ENCODE measurements at regions not wholly inside any gene's neighbourhood (a gene's known extent, or its start where the extent isn't known, plus 50 kb on each side); places are given as distances from the start of the nearest gene placed in this dataset.
"Not testable (repeated sequence)": the region's sequence is repeated elsewhere in the genome, so short reads cannot be mapped to it uniquely, and the experiment has no call there.

DNA sequence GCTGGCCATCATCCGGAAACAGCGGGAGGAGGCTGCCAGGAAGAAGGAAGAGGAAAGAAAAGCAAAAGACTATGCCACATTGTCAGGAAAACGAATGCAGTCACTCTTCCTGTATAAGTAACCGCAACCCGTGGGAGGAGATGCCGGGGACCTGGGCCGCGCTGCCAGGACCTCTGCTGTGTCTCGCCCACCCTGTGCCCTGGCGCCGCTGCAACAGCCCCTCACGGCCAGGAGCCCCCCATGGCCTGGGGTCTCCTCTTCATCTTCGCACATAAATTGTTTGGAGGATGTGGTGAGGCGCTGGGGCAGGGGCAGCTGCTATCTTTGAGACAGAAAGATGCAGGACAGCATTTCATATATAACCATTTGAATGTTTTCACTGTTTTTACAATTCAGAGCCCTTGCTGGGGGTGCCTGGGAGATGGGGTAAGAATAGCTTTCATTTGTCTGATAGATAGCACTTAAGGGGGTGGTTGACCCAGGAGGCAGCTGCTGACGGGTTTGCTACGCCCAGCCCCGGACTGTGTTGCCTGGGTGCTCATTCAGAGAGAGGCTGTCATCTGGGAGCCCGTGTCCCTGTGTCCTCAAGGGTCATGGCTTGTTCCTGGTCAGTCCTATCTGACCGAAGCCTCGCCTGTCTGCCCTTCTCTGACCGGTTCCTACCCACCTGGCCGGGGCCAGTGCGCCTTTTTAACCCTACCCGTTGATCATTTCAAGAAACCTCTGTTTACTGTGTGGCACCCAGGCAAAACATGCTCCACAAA is 1067.7 kb upstream of the COX7C start:
- DNase-seq, result no peak

DNA sequence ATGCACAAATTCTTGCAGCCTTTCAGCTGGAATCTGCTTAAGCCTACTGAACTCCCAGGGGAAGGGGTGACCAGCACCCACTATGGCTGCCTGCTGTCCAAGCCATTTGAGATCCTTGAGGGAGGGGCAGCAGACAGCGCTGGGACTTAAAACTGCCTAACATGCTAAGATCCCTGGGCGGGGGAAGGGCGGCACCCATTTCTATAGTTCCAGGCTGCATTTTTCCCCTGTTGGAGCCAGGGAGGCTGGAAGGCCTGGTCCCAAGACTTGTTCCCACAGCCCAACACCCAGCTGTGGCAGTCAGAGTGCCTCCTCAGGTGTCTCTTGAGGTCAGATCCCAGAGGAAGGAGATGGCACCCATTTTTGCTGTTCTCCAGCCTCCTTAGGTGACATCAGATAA is 1061.3 kb upstream of the COX7C start:
- DNase-seq, result no peak

DNA sequence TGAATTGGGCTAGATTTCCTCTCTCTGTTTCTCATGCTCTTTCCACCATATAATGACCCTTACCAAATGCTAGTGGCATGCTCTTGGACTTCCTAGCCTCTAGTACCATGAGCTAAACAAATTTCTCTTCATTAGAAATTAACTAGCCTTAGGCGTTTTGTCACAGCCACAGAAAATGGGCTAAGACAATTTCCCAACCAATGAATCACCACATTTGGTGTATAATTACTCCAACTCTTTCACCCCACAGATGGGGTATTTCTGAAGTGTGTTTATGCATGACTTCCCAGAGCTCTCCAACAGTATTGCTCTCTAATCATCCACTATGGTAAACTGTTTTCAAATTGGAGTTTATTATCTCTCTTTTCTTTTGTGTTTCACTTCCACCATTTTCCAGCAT is 1041.1 kb upstream of the COX7C start:
- no peak for DNase-seq

- DNase-seq, result not testable (repeated sequence)
Observed at GRCh38 chr5:85587806-85588205, 1029.9 kb upstream of the COX7C start.

- not testable (repeated sequence) for DNase-seq
Observed at GRCh38 chr5:85588268-85588667, 1029.5 kb upstream of the COX7C start.

DNA sequence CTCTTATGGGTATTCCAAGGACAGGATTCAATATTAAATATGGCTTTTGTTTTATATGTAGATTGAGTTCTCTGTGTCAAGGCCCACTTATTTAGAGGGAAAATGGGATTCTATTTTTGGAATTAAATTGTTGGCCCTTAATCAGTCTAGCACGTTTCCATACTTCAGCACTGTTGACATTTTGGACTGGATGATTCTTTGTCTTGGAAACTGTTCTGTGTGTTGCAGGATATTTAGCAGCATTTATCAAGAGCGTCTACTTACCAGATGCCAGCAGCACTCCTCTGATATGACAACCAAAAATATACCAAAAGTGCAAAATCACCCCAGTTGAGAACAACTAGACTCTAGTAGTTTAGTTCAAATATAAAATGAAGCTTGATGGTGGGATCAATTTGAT is 1027.0 kb upstream of the COX7C start:
- DNase-seq, result no peak

GRCh38 chr5:85591311-85591710 is 1026.4 kb upstream of the COX7C start:
- DNase-seq, result no peak

DNA sequence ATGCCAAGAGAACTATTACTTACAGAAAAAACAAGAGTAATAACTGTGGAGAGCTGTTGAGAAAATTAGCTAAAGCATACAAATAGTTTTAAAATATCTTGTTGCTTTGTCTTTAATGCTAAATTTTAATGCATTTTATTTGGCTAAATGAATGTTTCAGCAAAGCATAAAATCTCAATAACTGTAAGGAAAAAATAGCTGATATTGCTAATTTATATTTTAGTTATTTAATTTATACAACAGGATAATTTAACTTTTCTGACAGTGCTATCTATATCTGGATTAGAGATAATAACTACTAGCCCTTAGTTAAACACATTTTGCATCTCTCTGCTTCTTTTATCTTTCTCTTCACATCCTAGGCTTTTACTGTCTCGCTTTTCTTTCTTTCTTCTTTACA is 1014.9 kb upstream of the COX7C start:
- DNase-seq, result no peak

DNA sequence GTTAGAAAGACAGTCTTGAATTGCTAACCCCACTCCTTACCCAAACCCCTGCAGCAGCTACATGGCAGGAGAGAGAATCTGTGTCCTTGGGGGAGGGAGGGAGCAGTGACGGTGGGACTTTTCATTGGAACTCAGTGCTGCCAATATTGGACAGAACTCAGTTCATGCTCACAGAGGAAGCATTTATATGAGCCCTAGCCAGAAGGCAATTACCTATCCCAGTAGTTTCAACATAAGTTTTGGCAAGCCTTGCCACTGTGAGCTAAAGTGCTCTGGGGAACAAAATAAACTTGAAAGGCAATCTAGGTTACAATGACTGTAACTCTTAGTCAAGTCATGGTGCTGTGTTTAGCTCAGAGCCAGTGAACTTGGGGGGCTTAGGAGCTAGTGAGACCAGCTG is 1013.4 kb upstream of the COX7C start:
- no peak for DNase-seq

- no peak for DNase-seq
Observed at GRCh38 chr5:85604786-85605185, 1013.0 kb upstream of the COX7C start.

- DNase-seq, result no peak
Observed at GRCh38 chr5:85605381-85605780, 1012.4 kb upstream of the COX7C start.

GRCh38 chr5:85614489-85614888 is 1003.3 kb upstream of the COX7C start:
- DNase-seq, result no peak

GRCh38 chr5:85621668-85622067 is 996.1 kb upstream of the COX7C start:
- DNase-seq, result no peak

GRCh38 chr5:85628153-85628552 is 989.6 kb upstream of the COX7C start:
- no peak for DNase-seq

GRCh38 chr5:85638495-85639125 is 979.1 kb upstream of the COX7C start:
- DNase-seq, result not testable (repeated sequence)

- no peak for DNase-seq
Observed at GRCh38 chr5:85646036-85646435, 971.7 kb upstream of the COX7C start.

- DNase-seq, result no peak
Observed at GRCh38 chr5:85646641-85647040, 971.1 kb upstream of the COX7C start.

- DNase-seq, result no peak
Observed at GRCh38 chr5:85647349-85648127, 970.2 kb upstream of the COX7C start.

DNA sequence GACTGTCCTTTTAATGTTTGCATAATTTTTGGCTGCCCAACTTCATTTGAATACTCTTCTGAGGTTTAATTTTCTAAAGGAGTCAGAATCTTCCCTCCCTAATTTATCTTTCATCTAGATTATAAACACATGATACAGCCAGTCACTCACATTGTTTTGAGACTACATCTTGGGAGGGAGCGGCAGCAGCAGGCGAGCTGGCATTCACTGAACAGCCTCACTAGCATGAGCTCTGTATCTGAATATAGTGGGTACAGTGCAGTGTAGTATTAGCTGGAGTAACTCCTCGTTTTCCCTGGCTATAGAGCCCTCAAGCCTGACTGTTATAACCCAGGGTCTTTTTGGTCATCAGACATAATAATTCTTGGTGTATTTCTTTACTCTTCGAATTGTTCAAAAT is 969.2 kb upstream of the COX7C start:
- DNase-seq, result no peak

- DNase-seq, result no peak
Observed at GRCh38 chr5:85651731-85652130, 966.0 kb upstream of the COX7C start.

GRCh38 chr5:85654144-85654543 is 963.6 kb upstream of the COX7C start:
- DNase-seq, result not testable (repeated sequence)

- no peak for DNase-seq
Observed at GRCh38 chr5:85656050-85656449, 961.7 kb upstream of the COX7C start.

DNA sequence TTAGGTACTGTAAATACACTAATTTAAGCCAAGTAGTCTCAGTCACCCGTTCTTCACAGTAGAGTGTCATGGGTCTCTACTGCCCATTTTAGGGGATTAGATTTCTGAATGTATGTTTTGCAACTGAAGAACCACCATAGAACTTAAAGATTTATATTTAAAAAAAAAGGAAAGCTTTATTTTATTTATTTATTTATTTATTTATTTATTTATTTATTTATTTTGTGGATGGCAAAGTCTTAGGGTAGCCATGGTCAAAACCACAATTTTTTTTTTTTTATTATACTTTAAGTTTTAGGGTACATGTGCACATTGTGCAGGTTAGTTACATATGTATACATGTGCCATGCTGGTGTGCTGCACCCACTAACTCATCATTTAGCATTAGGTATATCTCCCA is 960.4 kb upstream of the COX7C start:
- DNase-seq, result not testable (repeated sequence)
